ENCODE measurements at regions not wholly inside any gene's neighbourhood (a gene's known extent, or its start where the extent isn't known, plus 50 kb on each side); places are given as distances from the start of the nearest gene placed in this dataset.

DNA sequence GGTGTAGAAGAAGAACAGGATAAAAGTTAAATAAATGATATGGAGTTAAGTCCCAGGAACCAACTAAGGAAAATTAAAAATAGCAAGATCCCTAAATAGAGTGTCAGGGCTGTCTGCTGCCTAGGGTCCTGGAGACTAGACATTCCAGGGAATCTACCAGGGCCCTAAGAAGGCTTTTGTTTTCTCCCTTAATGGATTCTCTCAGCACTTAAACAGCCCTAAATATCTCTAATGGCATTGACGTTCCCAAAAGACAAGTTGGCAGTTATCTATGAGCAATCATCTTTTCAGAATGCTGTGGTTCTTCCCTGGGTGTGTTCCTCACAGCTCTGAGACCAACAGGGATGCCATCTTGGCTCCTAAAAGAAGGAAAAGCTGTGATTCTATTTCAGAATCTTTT lies 616.3 kb downstream of the EPHA4 start:
- H3K4me1 ChIP-seq (ENCODE audit: insufficient read depth, low read length) = no peaks in the 10 kb centered on the region
- no peak overlapping the region for H3K9ac ChIP-seq (ENCODE audit: low read depth, low read length)

GRCh38 chr2:220956429-220956828 lies 615.7 kb downstream of the EPHA4 start:
- no peaks in the 10 kb centered on the region for H3K4me1 ChIP-seq (ENCODE audit: insufficient read depth, low read length)
- H3K9ac ChIP-seq (ENCODE audit: low read depth, low read length) = no peak overlapping the region
- H3K27me3 ChIP-seq (ENCODE audit: insufficient read depth, low read length) = no peaks in the 10 kb centered on the region
- no peaks in the 10 kb centered on the region for H3K36me3 ChIP-seq (ENCODE audit: insufficient read depth, low read depth, low read length)
- no peaks in the 10 kb centered on the region; the same call in 1 of the 2 replicates for H3K9me3 ChIP-seq (ENCODE audit: insufficient read depth, low read depth, low read length)
- H3K4me3 ChIP-seq (ENCODE audit: low read length) = no peak overlapping the region
- H3K27ac ChIP-seq (ENCODE audit: low read length) = no peak overlapping the region

More for the DNA sequence above, 616.3 kb downstream of the EPHA4 start:
- H3K9me3 ChIP-seq (ENCODE audit: insufficient read depth, low read depth, low read length) = no peaks in the 10 kb centered on the region; the same call in 1 of the 2 replicates
- H3K4me3 ChIP-seq (ENCODE audit: low read length) = no peak overlapping the region
- no peaks in the 10 kb centered on the region for H3K36me3 ChIP-seq (ENCODE audit: insufficient read depth, low read depth, low read length)
- no peak overlapping the region for H3K27ac ChIP-seq (ENCODE audit: low read length)
- no peaks in the 10 kb centered on the region for H3K27me3 ChIP-seq (ENCODE audit: insufficient read depth, low read length)

DNA sequence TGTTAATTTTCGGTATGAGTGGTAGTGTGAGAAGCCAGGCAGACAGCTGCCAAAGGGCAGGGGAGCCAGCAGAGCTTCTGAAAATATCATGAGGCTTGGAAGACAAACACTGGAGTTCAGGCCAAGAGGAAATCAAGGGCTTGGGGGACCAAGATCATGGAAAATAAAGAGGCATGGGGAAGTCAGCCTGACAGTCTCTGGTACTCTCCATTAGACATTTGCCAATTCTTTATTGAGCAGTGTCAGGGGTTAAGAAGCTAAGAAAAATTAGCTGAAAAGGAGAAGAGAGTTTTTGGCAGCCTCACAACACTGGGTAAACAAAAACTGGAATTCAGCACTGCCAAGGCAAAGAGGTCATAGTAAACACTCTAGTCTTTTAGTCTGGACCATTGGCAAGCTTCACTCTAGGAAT lies 612.7 kb downstream of the EPHA4 start:
- H3K36me3 ChIP-seq (ENCODE audit: insufficient read depth, low read depth, low read length) = no peaks in the 10 kb centered on the region
- no peak overlapping the region for H3K27ac ChIP-seq (ENCODE audit: low read length)
- no peaks in the 10 kb centered on the region for H3K9me3 ChIP-seq (ENCODE audit: insufficient read depth, low read depth, low read length)
- H3K4me3 ChIP-seq (ENCODE audit: low read length) = no peak overlapping the region
- no peaks in the 10 kb centered on the region for H3K27me3 ChIP-seq (ENCODE audit: insufficient read depth, low read length)
- H3K9ac ChIP-seq (ENCODE audit: low read depth, low read length) = no peak overlapping the region
- no peaks in the 10 kb centered on the region for H3K4me1 ChIP-seq (ENCODE audit: insufficient read depth, low read length)

- H3K4me3 ChIP-seq (ENCODE audit: low read length) = no peak overlapping the region
- H3K4me1 ChIP-seq (ENCODE audit: insufficient read depth, low read length) = no peaks in the 10 kb centered on the region
- no peaks in the 10 kb centered on the region for H3K9me3 ChIP-seq (ENCODE audit: insufficient read depth, low read depth, low read length)
- no peak overlapping the region for H3K9ac ChIP-seq (ENCODE audit: low read depth, low read length)
- H3K36me3 ChIP-seq (ENCODE audit: insufficient read depth, low read depth, low read length) = no peaks in the 10 kb centered on the region
- H3K27ac ChIP-seq (ENCODE audit: low read length) = no peak overlapping the region
- H3K27me3 ChIP-seq (ENCODE audit: insufficient read depth, low read length) = no peaks in the 10 kb centered on the region
Measured at GRCh38 chr2:220961143-220961860, 610.8 kb downstream of the EPHA4 start.

GRCh38 chr2:220962556-220962955 lies 609.5 kb downstream of the EPHA4 start:
- Histone ChIP-seq H3K36me3 (ENCODE audit: insufficient read depth, low read depth, low read length) (no peaks in the 10 kb centered on the region), H3K27ac (ENCODE audit: low read length) (no peak overlapping the region), H3K9ac (ENCODE audit: low read depth, low read length) (no peak overlapping the region), H3K27me3 (ENCODE audit: insufficient read depth, low read length) (no peaks in the 10 kb centered on the region), H3K4me3 (ENCODE audit: low read length) (no peak overlapping the region), H3K9me3 (ENCODE audit: insufficient read depth, low read depth, low read length) (no peaks in the 10 kb centered on the region), H3K4me1 (ENCODE audit: insufficient read depth, low read length) (no peaks in the 10 kb centered on the region)

GRCh38 chr2:220963076-220963475 lies 609.0 kb downstream of the EPHA4 start:
- Histone ChIP-seq H3K27ac (ENCODE audit: low read length) (no peak overlapping the region), H3K36me3 (ENCODE audit: insufficient read depth, low read depth, low read length) (no peaks in the 10 kb centered on the region)

GRCh38 chr2:220963930-220964329 lies 608.2 kb downstream of the EPHA4 start:
- Histone ChIP-seq H3K27ac (ENCODE audit: low read length) (no peak overlapping the region), H3K4me3 (ENCODE audit: low read length) (no peak overlapping the region), H3K9ac (ENCODE audit: low read depth, low read length) (no peak overlapping the region), H3K27me3 (ENCODE audit: insufficient read depth, low read length) (no peaks in the 10 kb centered on the region), H3K4me1 (ENCODE audit: insufficient read depth, low read length) (no peaks in the 10 kb centered on the region), H3K9me3 (ENCODE audit: insufficient read depth, low read depth, low read length) (no peaks in the 10 kb centered on the region), H3K36me3 (ENCODE audit: insufficient read depth, low read depth, low read length) (no peaks in the 10 kb centered on the region)

More at GRCh38 chr2:220963076-220963475, 609.0 kb downstream of the EPHA4 start:
- Histone ChIP-seq H3K9ac (ENCODE audit: low read depth, low read length) (no peak overlapping the region), H3K9me3 (ENCODE audit: insufficient read depth, low read depth, low read length) (no peaks in the 10 kb centered on the region), H3K27me3 (ENCODE audit: insufficient read depth, low read length) (no peaks in the 10 kb centered on the region), H3K4me3 (ENCODE audit: low read length) (no peak overlapping the region), H3K4me1 (ENCODE audit: insufficient read depth, low read length) (no peaks in the 10 kb centered on the region)

DNA sequence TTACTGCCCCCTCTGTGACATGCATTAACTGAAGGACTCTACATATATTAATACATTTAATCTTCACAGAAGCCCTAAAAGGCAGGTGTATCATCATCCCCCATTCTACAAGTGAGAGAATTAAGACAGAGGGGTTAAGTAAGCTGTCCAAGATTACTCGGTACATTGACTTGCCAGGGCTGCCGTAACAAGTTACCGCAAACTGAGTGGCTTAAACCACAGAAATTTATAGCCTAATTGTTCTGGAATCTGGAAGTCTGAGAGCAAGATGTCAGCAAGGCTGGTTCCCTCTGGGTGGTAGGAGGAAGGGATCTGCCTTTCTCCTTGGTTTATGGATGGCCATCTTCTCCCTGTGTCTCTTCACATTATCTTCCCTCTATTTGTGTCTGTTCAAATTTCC lies 605.5 kb downstream of the EPHA4 start:
- no peaks in the 10 kb centered on the region for H3K9me3 ChIP-seq (ENCODE audit: insufficient read depth, low read depth, low read length)
- H3K4me1 ChIP-seq (ENCODE audit: insufficient read depth, low read length) = no peaks in the 10 kb centered on the region
- no peak overlapping the region for H3K4me3 ChIP-seq (ENCODE audit: low read length)
- H3K27me3 ChIP-seq (ENCODE audit: insufficient read depth, low read length) = no peaks in the 10 kb centered on the region
- no peak overlapping the region for H3K9ac ChIP-seq (ENCODE audit: low read depth, low read length)
- no peak overlapping the region for H3K27ac ChIP-seq (ENCODE audit: low read length)
- no peaks in the 10 kb centered on the region for H3K36me3 ChIP-seq (ENCODE audit: insufficient read depth, low read depth, low read length)

DNA sequence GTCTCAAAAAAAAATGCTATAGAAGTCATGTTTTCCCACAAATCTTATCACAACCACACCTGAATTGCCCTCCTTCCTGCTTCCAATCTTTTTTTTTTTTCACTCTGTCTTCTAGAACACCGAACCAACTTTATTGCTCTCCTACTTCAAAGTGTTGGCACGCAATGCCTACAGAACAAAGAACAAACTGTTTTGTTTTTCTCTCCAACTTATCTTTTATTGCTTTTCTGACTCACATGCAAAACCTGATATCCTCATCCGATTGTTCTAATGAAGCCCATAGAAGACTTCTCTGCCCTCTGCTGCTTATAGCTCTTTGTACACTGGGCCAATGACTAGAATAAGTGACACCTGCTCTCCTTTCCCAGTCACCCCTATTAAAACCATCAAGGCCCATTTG lies 602.8 kb downstream of the EPHA4 start:
- Histone ChIP-seq H3K9ac (ENCODE audit: low read depth, low read length) (no peak overlapping the region), H3K27ac (ENCODE audit: low read length) (no peak overlapping the region), H3K4me1 (ENCODE audit: insufficient read depth, low read length) (no peaks in the 10 kb centered on the region), H3K4me3 (ENCODE audit: low read length) (no peak overlapping the region), H3K27me3 (ENCODE audit: insufficient read depth, low read length) (no peaks in the 10 kb centered on the region), H3K9me3 (ENCODE audit: insufficient read depth, low read depth, low read length) (no peaks in the 10 kb centered on the region), H3K36me3 (ENCODE audit: insufficient read depth, low read depth, low read length) (no peaks in the 10 kb centered on the region)

DNA sequence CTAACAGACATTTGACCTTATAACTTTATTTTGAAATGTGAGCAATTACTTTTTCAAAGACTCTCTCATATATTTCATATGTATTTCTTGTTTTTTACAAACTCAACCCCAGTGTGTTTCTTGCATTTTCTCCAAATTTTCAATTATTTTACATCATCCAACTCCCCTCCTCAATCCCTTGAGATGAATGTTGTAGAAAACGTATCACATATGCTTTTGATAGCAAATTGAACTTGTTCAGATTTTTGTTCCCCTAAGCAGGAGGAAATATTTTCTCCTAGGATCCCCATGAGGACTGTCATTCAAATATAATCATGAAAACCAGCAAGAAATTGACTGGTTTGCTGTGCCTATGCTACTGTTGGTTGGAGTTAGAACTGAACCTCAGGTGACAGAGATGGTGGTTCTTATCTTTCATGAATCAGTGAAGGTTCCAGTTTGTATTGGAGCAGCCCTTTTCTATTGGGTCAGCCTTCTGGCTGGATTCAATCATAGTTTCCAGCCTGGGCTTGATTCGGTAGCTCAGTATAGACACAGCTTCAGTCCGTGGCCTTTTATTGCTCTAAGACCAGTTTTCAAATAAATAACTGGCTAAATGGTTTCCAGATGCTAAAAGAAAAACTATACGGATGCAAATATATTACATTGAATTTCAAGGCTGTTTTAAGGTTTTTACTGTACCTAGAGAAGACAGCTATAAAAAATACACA lies 591.0 kb downstream of the EPHA4 start:
- no peak overlapping the region for H3K27ac ChIP-seq (ENCODE audit: low read length)
- no peaks in the 10 kb centered on the region for H3K36me3 ChIP-seq (ENCODE audit: insufficient read depth, low read depth, low read length)
- H3K9ac ChIP-seq (ENCODE audit: low read depth, low read length) = no peak overlapping the region
- no peaks in the 10 kb centered on the region for H3K27me3 ChIP-seq (ENCODE audit: insufficient read depth, low read length)
- H3K9me3 ChIP-seq (ENCODE audit: insufficient read depth, low read depth, low read length) = peaks cover 4% of the 10 kb centered on the region
- peaks cover 7% of the 10 kb centered on the region; the same call in 1 of the 2 replicates for H3K4me1 ChIP-seq (ENCODE audit: insufficient read depth, low read length)
- no peak overlapping the region for H3K4me3 ChIP-seq (ENCODE audit: low read length)

- H3K36me3 ChIP-seq (ENCODE audit: insufficient read depth, low read depth, low read length) = no peaks in the 10 kb centered on the region
- no peak overlapping the region for H3K9ac ChIP-seq (ENCODE audit: low read depth, low read length)
- no peak overlapping the region for H3K4me3 ChIP-seq (ENCODE audit: low read length)
- H3K27me3 ChIP-seq (ENCODE audit: insufficient read depth, low read length) = no peaks in the 10 kb centered on the region
- H3K27ac ChIP-seq (ENCODE audit: low read length) = no peak overlapping the region
- peaks cover 4% of the 10 kb centered on the region for H3K9me3 ChIP-seq (ENCODE audit: insufficient read depth, low read depth, low read length)
- H3K4me1 ChIP-seq (ENCODE audit: insufficient read depth, low read length) = peaks cover 7% of the 10 kb centered on the region
Measured at GRCh38 chr2:220981926-220982325, 590.2 kb downstream of the EPHA4 start.

GRCh38 chr2:220985561-220985960 lies 586.5 kb downstream of the EPHA4 start:
- Histone ChIP-seq H3K9me3 (ENCODE audit: insufficient read depth, low read depth, low read length) (no peaks in the 10 kb centered on the region), H3K4me1 (ENCODE audit: insufficient read depth, low read length) (peaks cover 7% of the 10 kb centered on the region), H3K36me3 (ENCODE audit: insufficient read depth, low read depth, low read length) (no peaks in the 10 kb centered on the region), H3K4me3 (ENCODE audit: low read length) (no peak overlapping the region), H3K9ac (ENCODE audit: low read depth, low read length) (no peak overlapping the region), H3K27me3 (ENCODE audit: insufficient read depth, low read length) (no peaks in the 10 kb centered on the region), H3K27ac (ENCODE audit: low read length) (no peak overlapping the region)
